Keratinocyte (primary cell): ENCODE measurements at regions not wholly inside any gene's neighbourhood (a gene's known extent, or its start where the extent isn't known, plus 50 kb on each side); places are given as distances from the start of the nearest gene placed in this dataset.

Source experiments
- CTCF ChIP-seq, 3 experiments: IDR thresholded peaks in 1 of 3; conservative IDR thresholded peaks in 1 of 3; optimal IDR thresholded peaks in 1 of 3; 2 replicates in 2 of 3; 3 replicates in 1 of 3; pipeline versions ENCODE3 to v1.5.1; 2011; ENCODE audit warnings: low read length in 3 of 3, mild to moderate bottlenecking in 3 of 3, moderate library complexity in 2 of 3, control low read depth in 1 of 3, inconsistent platforms in 1 of 3; ENCODE audit not compliant: insufficient read depth in 2 of 3; ENCODE audit errors: extremely low read depth in 1 of 3
- EZH2 ChIP-seq: IDR thresholded peaks from one replicate; pipeline ENCODE4 v1.6.1; 2012; ENCODE audit warnings: inconsistent platforms, mild to moderate bottlenecking, low read length, moderate library complexity

- no peak for TF ChIP-seq CTCF (optimal IDR thresholded peaks at IDR 0.05 in 1 of 3, IDR thresholded peaks at IDR 0.05 in 1 of 3, conservative IDR thresholded peaks at IDR 0.05 in 1 of 3; ENCODE audit: extremely low read depth in 1 of 3, insufficient read depth in 2 of 3, low read length in 3 of 3)
- no peak for TF ChIP-seq EZH2
Measured at GRCh38 chr16:76656994-76657393, 379.8 kb downstream of the CNTNAP4 start.
